Testis (tissue), 2 donors: ENCODE measurements at regions not wholly inside any gene's neighbourhood (a gene's known extent, or its start where the extent isn't known, plus 50 kb on each side); places are given as distances from the start of the nearest gene placed in this dataset.
"Not testable (repeated sequence)": the region's sequence is repeated elsewhere in the genome, so short reads cannot be mapped to it uniquely, and the experiment has no call there.

Experiments
- POLR2A ChIP-seq: fragments of 450-650 bp; IDR thresholded peaks from one replicate; pipeline ENCODE4 v1.6.1; 2017; ENCODE audit warnings: antibody characterized with exemption, mild to moderate bottlenecking, moderate library complexity
- TF ChIP-seq, protein P1 (sequence below), 3 experiments: fragments of 450-650 bp in 2 of 3; fragments of 200-600 bp in 1 of 3; sonication (generic) in 1 of 3; IDR thresholded peaks; one replicate each; pipeline ENCODE4 v1.5.1; 2016 to 2019; ENCODE audit warnings: antibody characterized with exemption in 3 of 3, mild to moderate bottlenecking in 2 of 3, moderate library complexity in 1 of 3

DNA sequence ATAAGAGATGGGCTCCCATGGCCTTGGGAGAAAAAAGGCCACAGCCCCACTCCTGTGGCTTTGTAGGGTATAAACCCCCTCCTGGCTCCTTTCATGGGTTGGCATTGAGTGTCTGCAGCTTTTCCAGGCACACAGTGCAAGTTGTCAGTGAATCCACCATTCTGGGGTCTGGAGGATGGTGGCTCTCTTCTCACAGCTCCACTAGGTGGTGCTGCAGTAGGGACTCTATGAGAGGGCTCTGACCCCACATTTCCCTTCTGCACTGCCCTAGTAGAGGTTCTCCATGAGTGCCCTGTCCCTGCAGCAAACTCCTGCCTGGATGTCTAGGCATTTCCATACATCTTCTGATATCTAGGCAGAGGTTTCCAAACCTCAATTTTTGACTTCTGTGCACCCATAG lies 136.5 kb upstream of the FRG2C start:
- TF ChIP-seq POLR2A = not testable (repeated sequence)
- TF ChIP-seq, protein P1, sequence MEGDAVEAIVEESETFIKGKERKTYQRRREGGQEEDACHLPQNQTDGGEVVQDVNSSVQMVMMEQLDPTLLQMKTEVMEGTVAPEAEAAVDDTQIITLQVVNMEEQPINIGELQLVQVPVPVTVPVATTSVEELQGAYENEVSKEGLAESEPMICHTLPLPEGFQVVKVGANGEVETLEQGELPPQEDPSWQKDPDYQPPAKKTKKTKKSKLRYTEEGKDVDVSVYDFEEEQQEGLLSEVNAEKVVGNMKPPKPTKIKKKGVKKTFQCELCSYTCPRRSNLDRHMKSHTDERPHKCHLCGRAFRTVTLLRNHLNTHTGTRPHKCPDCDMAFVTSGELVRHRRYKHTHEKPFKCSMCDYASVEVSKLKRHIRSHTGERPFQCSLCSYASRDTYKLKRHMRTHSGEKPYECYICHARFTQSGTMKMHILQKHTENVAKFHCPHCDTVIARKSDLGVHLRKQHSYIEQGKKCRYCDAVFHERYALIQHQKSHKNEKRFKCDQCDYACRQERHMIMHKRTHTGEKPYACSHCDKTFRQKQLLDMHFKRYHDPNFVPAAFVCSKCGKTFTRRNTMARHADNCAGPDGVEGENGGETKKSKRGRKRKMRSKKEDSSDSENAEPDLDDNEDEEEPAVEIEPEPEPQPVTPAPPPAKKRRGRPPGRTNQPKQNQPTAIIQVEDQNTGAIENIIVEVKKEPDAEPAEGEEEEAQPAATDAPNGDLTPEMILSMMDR (IDR thresholded peaks at IDR 0.05) = not testable (repeated sequence)
